Mucosa of gallbladder (tissue), 1 donor: ENCODE measurements at regions not wholly inside any gene's neighbourhood (a gene's known extent, or its start where the extent isn't known, plus 50 kb on each side); places are given as distances from the start of the nearest gene placed in this dataset.
"Not testable (repeated sequence)": the region's sequence is repeated elsewhere in the genome, so short reads cannot be mapped to it uniquely, and the experiment has no call there.

Experiments
- DNase-seq: peaks from one replicate; pipeline ENCODE4 v3.0.0-alpha.2; 2020; ENCODE audit warnings: low spot score
- donor health status: DM: no; HTN: no; CAD: no.

DNA sequence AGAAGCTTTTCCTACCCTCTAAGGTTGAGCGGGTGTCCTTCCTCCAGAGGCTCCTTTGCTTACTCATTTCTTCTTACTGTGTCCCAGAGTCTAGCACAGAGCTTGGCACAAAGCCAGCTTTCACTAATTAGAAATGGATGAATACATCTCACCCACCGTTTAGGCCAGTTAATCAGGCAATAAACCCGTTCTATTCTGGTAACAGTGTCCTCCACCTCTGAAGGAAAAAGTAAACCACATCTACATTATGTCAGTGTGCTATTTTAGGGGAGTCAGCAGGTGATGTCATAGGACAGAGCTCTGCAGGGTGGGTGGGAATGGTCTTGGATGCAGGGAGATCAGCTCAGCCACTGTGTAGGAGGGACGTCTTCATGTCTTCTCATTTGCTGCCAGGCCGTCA is 109.2 kb downstream of the OSTF1 start:
- DNase-seq, result no peak

DNA sequence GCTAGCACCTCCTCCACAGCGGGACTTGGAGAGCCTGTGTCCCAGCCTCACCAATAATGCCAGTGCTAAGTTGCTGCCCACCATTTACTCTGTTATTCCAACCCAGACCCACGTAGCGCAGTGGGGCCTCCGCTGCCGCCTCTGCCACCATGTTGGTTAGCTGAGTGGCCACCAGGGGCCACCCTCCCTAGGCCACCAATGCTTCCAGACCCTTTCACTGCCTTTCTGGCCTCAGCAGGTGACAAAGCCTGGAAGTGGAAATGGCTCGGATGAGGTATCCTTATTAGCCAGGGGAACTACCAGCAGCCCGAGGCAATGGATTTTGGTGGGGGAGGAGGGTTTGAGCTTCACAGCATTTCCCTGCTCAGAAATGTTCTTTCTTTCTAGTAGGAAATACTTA is 110.1 kb downstream of the OSTF1 start:
- no peak for DNase-seq

DNA sequence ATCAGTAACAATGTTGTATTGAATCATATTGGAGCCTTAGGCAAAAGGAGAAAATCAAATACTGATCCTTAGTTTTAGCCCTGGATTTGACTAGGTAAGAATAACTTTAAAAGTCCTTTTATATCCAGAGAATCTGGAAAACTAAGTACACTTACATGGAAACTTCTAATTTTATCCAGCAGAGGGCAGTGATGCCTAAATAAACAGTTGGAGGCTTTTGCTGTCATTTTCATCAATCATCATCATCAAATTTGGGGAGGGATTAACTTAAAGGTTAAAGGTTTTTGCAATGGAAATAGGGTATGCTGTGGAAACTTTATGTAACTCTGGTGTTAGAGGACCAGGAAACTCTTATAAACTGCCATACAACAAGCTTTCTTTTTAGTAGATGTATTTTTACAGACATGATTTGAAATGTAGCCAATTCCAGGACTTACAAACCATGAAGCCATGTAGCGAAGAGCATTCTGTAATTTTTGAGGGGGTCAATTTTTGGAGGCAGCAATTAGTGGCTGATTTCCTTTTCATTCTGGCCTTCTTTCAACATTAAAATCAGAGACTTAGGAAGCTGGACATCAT is 112.7 kb downstream of the OSTF1 start:
- DNase-seq, result no peak

DNA sequence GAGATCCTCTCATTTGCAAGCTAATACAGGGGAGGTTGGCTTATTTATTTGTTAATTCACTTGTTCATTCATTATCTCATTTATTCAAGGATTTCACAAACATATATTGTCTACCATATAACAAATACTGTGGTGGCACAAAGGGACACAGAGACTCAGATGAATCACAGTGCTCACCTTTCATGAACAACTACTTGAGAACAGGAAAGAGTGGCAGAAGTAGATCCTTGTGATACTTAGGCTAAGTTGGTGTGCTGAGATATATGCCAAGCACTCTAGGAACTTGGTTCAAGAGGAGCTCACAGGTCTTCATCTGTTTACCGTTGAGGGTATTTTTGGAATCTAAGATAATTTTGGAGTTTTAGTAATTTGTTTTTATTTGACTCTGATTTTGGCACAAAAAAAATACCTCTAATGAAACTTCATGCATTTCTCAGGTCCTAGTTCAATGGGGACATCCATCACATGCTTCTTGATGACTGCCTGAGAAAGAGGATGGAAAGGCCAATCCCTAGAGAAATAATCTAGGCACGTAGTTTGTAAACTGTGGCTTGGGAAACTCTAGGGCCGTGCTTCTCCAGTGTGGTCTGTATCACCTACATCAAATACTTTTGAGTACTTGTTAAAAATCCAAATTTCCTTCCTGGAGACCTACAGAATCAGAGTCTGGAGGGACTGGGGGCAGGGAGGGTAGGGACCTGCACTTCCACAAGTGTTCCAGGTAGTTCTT is 113.3 kb downstream of the OSTF1 start:
- DNase-seq, result no peak

DNA sequence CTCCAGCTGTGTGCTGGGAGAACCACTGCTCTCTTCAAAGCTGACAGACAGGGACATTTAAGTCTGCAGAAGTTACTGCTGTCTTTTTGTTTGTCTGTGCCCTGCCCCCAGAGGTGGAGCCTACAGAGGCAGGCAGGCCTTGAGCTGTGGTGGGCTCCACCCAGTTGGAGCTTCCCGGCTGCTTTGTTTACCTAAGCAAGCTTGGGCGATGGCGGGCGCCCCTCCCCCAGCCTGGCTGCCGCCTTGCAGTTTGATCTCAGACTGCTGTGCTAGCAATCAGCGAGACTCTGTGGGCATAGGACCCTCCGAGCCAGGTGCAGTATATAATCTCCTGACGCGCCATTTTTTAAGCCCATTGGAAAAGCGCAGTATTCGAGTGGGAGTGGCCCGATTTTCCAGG is 119.7 kb downstream of the OSTF1 start:
- not testable (repeated sequence) for DNase-seq

DNA sequence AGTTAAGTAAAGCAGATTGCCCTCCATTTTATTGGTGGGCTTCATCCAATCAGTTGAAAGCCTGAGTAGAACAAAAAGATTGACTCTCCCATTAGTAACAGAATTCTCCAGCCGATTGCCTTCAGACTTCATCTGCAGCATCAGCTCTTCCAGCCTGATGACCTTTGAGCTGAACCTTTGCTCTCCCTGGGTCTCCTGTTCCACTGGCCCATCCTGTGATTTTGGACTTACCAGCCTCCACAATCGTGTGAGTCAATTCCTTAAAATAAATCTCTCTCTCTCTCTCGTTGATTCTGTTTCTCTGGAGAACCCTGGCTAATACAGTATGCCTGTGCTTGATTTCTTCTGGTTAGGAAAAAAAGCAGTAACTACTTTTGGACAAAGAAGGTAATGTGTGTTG is 121.9 kb downstream of the OSTF1 start:
- no peak for DNase-seq

DNA sequence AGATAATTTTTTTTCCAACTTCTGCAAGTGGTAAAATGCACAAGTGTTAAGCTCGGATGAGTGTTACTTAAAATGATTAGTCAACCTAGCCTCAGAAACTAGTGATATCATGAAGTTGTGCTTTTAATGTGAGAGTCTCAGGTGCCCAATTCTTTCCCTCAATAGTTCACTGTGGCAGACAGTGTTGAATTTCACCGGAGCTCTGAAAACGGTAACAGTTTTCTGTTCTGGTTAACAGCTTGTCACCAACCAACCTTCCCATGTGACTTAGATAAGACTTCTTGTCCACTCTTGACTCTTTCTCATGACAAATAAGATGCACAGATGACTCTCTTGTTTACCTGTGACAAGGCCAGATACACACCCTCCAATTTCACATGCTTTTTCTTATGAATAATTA is 125.5 kb downstream of the OSTF1 start:
- DNase-seq, result no peak

DNA sequence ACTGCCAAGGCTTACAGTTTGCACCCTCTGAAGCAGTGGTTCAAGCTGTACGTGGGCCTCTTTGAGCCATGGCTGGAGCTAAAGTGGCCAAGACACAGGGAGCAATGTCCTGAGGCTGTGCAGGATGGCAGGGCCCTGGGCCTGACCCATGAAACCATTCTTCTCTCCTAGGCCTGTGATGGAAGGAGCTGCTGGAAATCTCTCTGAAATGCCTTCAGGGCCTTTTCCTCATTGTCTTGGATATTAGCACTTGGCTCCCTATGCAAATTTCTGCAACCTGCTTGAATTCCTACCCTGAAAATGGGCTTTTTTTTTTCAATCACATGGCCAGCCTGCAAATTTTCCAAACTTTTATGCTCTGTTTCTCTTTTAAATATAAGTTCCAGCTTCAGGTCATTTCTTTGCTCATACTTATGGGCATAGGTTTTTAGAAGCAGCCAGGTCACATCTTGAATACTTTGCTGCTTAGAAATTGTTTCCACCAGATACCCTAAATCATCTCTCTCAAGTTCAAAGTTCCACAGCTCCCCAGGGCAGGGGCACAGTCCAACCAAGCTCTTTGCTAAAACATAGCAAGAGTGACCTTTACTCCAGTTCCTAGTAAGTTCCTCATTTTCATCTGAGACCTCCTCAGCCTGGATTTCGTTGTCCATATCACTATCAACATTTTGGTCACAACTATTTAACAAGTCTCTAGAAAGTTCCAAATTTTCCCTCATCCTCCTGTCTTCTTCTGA is 138.3 kb downstream of the OSTF1 start:
- no peak for DNase-seq

DNA sequence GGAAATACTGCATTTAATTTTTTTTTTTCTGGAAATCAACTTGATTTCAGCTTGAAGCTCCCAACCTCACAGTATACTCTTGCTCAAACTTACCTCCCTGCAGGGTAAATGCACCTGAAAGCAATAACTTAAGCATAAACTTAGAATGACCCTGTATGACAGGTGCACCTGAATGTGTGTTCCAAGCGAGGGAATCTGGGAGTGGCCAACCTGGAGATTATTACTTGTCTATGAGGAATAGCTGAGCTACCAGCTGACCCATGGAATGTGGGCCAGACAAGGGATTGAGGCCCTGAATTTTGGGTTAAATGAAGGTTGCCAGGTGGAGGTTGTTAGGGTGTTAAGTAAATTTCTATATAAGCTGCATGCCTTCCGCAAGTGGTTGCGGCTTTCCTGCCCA is 140.6 kb downstream of the OSTF1 start:
- DNase-seq, result no peak

DNA sequence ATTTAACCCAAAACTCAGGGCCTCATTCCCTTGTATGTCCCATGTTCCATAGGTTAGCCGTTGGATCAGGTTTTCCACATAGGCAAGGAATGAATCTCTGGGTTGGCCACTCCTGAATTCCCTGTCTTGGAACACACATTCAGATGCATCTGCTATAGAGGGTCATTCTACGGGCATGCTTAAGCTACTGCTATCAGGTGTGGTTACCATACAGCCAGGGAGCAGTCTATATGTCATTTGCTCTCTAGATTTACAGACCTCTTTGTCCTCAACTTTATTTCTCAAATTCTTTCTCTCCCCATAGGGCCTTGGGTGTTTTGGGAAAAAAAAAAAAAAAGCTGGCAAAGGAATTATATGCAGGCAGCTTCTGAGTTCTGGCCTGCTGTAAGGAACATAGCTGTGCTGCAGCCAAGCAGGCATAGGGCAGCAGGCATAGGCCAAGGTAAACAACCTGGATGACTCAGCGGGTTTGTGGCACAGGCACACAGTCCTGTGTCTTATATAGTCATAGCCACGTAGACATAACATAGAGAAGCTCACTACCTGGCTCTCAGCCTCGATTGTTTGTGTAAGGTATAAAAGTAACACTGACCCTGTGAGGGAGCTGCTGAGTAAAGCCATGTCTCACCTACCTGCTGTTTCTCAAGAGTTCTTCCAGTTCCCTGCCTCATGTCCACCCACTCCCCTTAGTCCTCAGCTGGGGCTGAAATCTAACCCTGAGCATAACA is 141.5 kb downstream of the OSTF1 start:
- DNase-seq, result peak; percentile 69

DNA sequence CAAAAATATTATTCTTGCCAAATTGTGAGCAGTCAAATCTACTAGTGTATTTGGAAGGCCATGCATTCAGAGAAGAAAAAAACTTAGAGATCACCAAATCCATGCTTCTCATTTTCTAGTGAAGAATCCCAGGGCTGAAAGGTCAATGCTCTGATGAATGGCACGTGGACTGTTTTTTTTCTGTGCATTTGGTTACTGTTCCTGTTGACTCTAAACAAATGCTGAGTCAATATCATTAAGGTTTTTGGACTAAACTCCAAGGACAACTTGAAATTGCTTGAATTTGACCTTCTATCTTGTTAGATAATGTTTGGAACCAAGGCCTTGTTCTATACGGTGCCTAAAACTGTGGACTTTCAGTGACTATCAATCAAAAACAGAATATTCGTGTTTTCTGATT is 142.2 kb downstream of the OSTF1 start:
- no peak for DNase-seq

DNA sequence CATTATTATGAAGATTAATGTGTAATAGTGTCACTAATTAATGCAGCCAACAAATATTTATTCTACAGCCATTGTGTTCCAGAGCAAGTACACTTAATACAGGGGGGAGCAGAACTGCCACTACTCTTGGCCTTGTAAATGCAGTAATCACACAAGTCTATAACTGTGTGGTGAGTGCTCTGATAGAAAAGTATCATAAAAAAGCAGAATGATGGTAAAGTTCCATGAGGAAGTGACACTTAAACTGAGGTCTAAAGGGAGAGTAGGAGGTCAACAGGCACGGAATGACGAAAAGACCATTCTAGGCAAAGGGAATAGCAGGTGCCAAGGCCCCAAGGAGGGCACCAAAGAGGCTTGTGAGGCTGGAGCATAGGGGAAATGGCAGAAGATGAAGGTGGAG is 142.9 kb downstream of the OSTF1 start:
- no peak for DNase-seq

DNA sequence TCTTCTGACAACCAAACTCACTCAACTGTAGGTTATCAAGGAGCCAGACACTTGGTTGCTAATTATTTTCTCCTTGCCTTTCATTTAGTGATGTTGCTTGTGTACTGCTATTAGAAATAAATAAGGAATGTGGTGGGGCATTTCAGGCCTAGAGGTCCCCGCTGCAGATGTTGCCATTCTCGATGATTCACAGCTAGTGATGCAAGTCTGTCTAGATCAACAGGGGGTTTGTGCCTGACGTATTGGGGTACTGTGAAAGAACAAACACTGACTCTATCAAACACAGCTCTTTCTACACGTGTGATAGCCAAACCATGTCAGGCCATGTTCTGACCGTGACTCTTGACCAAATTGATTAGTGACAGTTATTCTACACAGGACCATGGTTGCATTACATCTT is 144.7 kb downstream of the OSTF1 start:
- no peak for DNase-seq

DNA sequence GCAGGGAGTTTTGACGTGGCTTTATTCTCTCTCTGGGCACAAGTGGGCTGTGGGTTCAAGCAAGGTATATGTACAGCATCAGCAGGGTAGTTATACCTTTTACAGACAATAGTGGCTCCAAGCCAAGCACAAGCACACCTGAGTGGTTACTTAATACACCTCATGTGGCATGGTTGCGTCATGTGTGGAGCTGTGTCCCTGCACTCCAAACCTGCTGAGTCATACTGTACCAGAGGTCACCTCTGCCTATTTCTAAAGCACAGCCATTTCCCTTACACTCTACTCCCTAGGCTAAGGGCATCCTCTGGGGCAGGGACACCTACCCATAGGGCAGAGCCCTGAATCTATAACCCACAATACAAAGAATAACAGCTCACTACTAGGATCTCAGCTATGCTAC is 147.3 kb downstream of the OSTF1 start:
- DNase-seq, result no peak

DNA sequence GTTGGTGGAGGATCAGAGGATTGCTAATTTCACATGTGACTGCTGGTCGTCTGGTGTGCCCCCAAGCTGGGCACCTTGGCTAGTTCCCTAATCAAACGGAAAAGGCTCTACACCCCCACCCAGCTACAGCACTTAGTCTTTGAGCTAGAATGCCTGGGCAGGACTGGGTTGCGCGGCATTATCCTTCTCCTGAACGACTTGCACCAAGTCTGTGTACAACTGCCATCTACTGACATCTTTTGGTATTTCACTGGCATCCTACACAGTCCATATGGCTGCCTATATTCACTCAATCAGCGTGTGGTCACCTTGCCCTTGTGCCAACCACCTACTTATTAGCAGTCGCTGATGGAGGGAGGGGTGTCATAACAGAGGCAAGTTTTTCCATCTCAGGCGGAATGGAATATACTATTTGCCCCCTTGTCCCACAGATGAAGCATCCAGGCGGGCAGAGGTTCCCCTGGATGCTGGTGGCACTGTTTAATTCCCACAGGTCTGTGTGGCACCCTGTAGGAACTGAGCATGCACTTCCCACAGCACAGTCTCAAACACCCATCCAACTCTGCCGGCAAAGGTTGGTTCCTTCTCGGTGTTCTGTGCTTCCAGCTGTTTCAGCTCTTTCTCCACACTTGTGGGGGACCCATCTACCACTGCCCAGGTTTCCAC is 150.1 kb downstream of the OSTF1 start:
- peak; percentile 68 for DNase-seq

DNA sequence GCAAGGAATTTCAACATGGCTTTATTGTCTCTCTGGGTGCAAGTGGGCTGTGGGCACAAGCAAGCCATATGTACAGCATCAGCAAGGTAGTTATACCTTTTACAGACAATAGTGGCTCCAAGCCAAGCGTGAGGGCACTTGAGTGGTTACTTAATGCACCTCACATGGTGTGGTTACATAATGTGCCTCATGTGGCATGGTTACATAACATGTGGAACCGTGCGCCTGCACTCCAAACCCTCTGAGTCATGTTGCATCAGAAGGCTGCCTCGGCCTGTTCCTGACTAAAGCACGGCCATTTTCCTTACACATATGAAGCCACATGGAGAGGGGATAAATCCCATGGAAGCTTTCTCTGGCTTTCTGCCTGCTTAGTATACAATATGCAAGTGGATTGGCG is 150.9 kb downstream of the OSTF1 start:
- DNase-seq, result peak; percentile 79

DNA sequence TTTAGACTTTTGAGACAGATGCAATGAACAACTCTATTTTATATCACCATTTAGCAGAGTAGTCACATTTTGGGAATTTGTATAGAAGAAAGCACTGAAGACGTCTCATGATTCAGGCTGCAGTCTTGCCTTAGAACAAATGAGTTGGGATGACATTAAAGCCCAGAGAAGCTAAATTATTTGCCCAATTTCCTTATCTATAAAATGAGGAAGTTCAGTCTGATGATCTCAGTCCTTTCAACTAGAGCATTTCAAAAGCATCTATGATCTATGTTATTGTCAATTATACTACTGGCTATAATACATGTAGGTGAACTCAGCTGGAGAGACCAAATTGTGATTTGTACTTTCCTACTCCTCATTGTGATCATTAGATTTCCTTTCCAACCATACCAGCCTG is 154.1 kb downstream of the OSTF1 start:
- DNase-seq, result no peak

DNA sequence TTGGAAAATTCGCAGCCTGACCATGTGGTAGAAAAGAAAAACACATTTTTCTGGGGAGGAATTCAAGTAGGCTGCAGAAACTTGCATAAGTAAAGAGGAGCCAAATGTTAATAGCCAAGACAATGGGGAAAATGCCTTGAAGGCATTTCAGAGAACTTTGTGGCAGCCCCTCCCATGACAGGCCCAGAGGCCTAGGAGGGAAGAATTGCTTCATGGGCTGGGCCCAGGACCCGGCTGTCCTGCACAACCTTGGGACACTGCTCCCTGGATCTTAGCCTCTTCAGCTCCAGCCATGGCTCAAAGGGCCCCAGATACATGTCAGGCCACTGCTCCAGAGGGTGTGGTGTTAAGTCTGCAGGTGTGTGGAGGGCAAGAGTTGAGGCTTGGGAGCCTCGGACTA is 158.6 kb downstream of the OSTF1 start:
- no peak for DNase-seq

DNA sequence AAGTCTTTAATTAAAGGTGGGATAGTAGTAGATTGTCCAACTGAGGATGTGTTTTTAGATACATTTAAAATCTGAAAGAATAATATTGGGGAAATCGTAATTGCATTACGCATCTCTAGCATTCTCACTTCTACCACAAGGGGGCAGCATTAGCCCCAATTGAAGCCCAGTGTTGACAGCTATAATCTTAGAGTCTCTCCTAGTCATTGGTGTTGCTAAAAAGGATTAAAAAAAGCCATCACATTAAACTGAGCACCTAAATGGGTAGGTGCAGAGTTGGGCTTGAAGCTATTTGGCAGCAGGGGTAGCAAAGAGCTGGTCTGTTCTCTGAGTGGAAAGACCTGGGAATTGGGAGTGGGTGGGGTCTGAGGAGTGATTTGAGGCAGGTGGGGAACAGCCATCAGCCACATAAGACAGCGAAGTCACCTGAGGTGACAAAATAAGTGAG is 177.2 kb downstream of the OSTF1 start:
- peak; percentile 42 for DNase-seq

DNA sequence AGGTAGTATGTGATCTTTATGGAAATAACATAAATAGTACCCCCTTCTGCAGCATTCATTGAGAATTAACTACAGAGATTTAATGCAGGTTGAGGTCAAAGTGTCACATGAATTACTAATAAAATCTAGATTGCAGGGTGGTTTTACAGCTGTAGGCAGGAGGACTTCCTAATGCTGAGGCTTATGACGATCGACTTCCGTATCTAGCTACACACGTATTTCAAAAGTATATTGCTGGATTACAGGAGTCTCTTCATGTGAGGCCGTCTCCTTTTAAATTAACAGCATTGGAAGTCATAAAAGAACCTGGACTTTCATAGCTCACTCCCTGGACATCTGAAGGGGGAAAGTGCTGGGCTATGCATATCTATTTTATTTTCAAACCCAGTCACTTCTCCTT is 180.9 kb downstream of the OSTF1 start:
- DNase-seq, result no peak

DNA sequence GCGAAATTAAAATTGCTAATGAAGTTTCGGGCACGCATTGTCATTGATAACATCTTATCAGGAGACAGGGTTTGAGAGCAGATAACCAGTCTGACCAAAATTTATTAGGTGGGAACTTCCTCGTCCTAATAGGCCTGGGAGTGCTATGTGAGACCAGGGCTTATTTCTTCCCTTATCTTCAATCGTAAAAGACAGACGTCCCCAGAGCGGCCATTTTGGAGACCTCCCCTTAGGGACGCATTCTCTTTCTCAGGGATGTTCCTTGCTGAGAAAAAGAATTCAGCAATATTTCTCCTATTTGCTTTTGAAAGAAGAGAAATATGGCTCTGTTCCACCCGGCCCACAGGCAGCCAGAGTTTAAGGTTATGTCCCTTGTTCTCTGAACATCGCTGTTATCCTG is 184.7 kb downstream of the OSTF1 start:
- not testable (repeated sequence) for DNase-seq

DNA sequence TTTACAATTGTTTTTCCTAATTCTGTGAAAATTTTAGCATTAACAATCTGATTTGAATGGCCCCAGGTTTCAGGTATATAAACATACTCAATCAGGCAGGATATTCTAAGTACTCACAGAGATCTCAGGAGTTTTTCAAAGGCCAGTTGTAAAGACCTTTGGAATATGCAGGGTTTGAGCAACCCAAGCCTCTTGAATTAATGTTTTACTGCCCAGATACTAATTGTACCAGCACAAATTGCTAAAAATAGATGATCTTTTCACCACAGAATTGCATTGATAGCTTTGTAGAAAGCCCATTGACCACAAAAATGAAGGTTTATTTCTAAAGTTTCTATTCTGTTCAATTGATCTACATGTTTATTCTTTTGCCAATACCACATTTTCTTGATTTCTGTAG is 186.5 kb downstream of the OSTF1 start:
- DNase-seq, result no peak
